ENCODE measurements at regions not wholly inside any gene's neighbourhood (a gene's known extent, or its start where the extent isn't known, plus 50 kb on each side); places are given as distances from the start of the nearest gene placed in this dataset.

DNA sequence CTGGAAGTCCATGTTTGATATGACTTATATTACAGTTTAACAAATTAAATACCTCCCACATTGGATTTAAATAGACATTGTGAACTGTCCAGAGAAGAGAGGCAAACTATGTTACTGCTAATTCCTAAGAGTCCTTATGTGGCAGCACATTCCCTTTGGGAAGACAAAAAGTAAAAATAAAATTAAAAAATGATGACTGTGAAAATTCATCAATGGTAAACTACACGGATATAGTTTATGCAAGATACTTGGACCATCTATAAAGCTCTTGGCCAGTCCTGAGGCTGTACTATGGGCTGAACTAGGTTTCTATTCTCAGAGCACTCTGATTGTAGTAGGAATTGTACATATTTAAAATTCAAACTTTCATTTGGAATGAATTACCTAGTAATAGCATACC, 206.4 kb downstream of the LRRK2 start:
- H3K9me3 ChIP-seq: no peaks in the 10 kb centered on the region
- TF ChIP-seq, protein P1, sequence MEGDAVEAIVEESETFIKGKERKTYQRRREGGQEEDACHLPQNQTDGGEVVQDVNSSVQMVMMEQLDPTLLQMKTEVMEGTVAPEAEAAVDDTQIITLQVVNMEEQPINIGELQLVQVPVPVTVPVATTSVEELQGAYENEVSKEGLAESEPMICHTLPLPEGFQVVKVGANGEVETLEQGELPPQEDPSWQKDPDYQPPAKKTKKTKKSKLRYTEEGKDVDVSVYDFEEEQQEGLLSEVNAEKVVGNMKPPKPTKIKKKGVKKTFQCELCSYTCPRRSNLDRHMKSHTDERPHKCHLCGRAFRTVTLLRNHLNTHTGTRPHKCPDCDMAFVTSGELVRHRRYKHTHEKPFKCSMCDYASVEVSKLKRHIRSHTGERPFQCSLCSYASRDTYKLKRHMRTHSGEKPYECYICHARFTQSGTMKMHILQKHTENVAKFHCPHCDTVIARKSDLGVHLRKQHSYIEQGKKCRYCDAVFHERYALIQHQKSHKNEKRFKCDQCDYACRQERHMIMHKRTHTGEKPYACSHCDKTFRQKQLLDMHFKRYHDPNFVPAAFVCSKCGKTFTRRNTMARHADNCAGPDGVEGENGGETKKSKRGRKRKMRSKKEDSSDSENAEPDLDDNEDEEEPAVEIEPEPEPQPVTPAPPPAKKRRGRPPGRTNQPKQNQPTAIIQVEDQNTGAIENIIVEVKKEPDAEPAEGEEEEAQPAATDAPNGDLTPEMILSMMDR (IDR thresholded peaks at IDR 0.05): no peak
- H3K27ac ChIP-seq: no peak overlapping the region

DNA sequence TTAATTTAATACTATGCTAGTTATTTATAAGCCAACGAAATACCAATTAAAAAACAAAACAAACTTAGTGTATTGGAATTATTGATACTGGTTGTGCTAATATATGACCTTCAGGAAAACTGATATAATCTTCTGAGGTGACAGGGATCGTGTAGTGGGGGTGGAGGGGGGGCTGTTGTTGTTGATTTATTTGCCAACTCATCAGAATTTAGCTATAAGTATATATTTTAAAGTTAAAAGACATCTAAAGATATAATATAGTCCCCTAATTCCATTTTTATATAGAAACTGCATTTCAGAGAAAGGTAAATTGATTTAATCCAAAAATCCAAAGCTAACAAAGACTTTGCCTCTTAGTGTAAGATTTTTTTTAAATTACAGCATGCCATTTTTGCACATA, 210.5 kb downstream of the LRRK2 start:
- Histone ChIP-seq H3K4me3 (ENCODE audit: low read depth in 1 of 2, low read length in 1 of 2) (no peak overlapping the region), H3K36me3 (no peaks in the 10 kb centered on the region), H3K27ac (no peak overlapping the region), H3K27me3 (peaks cover 31% of the 10 kb centered on the region), H3K4me1 (ENCODE audit: control insufficient read depth in 1 of 2, insufficient read depth in 1 of 2, low read depth in 1 of 2, low read length in 1 of 2) (peaks cover 8 to 13% of the 10 kb centered on the region in 2 experiments), H3K9me3 (no peaks in the 10 kb centered on the region)
- TF ChIP-seq, protein P1 (IDR thresholded peaks at IDR 0.05): no peak

More for the DNA sequence above, 206.4 kb downstream of the LRRK2 start:
- Histone ChIP-seq H3K4me3 (ENCODE audit: low read depth in 1 of 2, low read length in 1 of 2) (no peak overlapping the region), H3K4me1 (ENCODE audit: control insufficient read depth in 1 of 2, insufficient read depth in 1 of 2, low read depth in 1 of 2, low read length in 1 of 2) (peaks cover 2 to 3% of the 10 kb centered on the region in 2 experiments), H3K36me3 (no peaks in the 10 kb centered on the region), H3K27me3 (peaks cover 37% of the 10 kb centered on the region)

DNA sequence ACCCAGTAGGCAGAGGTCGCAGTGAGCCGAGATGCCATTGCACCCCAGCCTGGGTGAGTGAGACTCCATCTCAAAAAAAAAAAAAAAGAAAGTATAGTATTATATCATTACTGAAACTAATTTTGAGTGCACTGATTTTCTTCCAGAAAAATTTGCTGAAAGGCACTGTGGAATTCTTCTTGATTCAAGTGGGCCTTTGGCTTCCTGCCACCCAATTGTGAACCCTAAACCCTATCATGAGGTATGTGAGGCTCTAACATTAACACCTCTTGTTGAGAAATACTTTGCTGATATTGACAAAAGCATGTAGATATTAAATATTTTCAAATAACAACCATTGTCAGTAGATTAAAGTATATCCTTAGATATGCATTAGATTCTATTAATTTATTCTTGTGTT, 211.2 kb downstream of the LRRK2 start:
- H3K27ac ChIP-seq: peak overlapping the region; percentile 45

DNA sequence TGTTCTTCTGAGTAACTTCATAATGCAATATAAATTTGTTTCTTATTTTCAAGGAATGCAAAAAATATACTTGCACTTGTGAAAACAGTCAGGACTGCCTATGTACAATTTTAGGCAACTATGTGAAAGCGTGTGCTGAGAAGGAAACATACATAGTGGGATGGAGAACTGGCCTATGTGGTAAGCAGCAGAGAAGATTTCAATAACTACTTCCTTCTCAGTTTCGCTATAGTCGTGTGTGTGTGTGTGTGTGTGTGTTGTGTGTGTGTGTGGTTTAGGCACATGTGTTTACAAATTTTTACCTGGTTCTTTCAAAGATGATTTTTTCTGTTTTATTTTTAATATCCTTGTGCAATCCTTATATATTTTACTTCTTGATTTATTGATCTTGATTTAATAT, 211.8 kb downstream of the LRRK2 start:
- H3K27ac ChIP-seq: peak overlapping the region; percentile 45
- no peaks in the 10 kb centered on the region for H3K36me3 ChIP-seq
- peaks cover 8 to 13% of the 10 kb centered on the region in 2 experiments for H3K4me1 ChIP-seq (ENCODE audit: control insufficient read depth in 1 of 2, insufficient read depth in 1 of 2, low read depth in 1 of 2, low read length in 1 of 2)
- H3K9me3 ChIP-seq: no peaks in the 10 kb centered on the region
- peaks cover 36% of the 10 kb centered on the region for H3K27me3 ChIP-seq
- TF ChIP-seq, protein P1 (IDR thresholded peaks at IDR 0.05): no peak
- H3K4me3 ChIP-seq (ENCODE audit: low read depth in 1 of 2, low read length in 1 of 2): no peak overlapping the region

More for the DNA sequence above, 211.2 kb downstream of the LRRK2 start:
- Histone ChIP-seq H3K9me3 (no peaks in the 10 kb centered on the region), H3K27me3 (peaks cover 36% of the 10 kb centered on the region), H3K4me1 (ENCODE audit: control insufficient read depth in 1 of 2, insufficient read depth in 1 of 2, low read depth in 1 of 2, low read length in 1 of 2) (peaks cover 8 to 13% of the 10 kb centered on the region in 2 experiments), H3K4me3 (ENCODE audit: low read depth in 1 of 2, low read length in 1 of 2) (no peak overlapping the region), H3K36me3 (no peaks in the 10 kb centered on the region)
- TF ChIP-seq, protein P1 (IDR thresholded peaks at IDR 0.05): no peak

DNA sequence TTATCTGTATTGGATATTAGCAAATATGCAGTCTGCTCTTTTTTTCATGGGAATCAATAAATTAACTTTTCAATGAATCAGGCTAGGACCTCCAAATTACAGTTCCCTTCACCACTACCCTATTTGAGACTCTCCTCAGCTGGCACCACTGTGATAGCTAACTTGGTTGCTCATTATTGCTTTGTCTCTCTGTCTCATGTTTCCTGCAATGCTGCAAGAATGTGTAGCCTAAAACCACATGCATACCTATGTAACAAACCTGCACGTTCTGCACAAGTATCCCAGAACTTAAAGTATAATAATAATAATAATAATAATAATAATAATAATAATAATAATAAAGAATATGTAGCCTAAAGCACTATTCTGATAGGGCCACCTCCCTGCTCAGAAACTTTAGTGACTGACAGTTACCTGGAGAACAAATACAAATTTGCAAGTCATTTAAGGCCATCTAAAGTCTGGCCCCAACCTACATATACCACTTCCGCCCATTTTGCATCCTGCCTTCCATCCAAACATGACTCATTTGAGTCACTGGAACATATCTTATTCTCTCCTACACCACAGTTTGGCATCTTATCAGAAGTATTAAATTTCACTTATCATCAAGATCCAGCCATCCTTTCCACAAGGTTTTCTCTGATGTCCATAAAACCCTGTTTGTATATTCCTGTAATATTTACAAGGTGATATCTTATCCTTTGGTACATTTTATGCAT, 215.1 kb downstream of the LRRK2 start:
- H3K9me3 ChIP-seq: no peaks in the 10 kb centered on the region
- no peaks in the 10 kb centered on the region for H3K36me3 ChIP-seq
- H3K27me3 ChIP-seq: peaks cover 14% of the 10 kb centered on the region
- no peak overlapping the region for H3K27ac ChIP-seq
- H3K4me3 ChIP-seq (ENCODE audit: low read depth in 1 of 2, low read length in 1 of 2): no peak overlapping the region
- H3K4me1 ChIP-seq (ENCODE audit: control insufficient read depth in 1 of 2, insufficient read depth in 1 of 2, low read depth in 1 of 2, low read length in 1 of 2): peaks cover 8 to 13% of the 10 kb centered on the region in 2 experiments
- TF ChIP-seq, protein P1 (IDR thresholded peaks at IDR 0.05): no peak
